Activated CD4-positive, alpha-beta memory T cell treated with anti-CD3 and anti-CD28 coated beads for 36 hours (primary cell): ENCODE measurements at regions not wholly inside any gene's neighbourhood (a gene's known extent, or its start where the extent isn't known, plus 50 kb on each side); places are given as distances from the start of the nearest gene placed in this dataset.
"Not testable (repeated sequence)": the region's sequence is repeated elsewhere in the genome, so short reads cannot be mapped to it uniquely, and the experiment has no call there.

Source experiments
- CTCF ChIA-PET: fragments of 350-600 bp; sonication (Branson Sonifier 250); formaldehyde crosslinking; loops from one replicate; lab custom pipeline; 2021; ENCODE audit warnings: antibody characterized with exemption, inconsistent platforms; lab: Charles Lee
- POLR2A ChIA-PET: fragments of 350-600 bp; sonication (Branson Sonifier 250); formaldehyde crosslinking; loops from one replicate; lab custom pipeline; 2021; ENCODE audit warnings: antibody characterized with exemption; lab: Charles Lee
- DNase-seq: peaks from one replicate; pipeline ENCODE4 v3.0.0-alpha.2; 2020
- H3K27ac Mint-ChIP-seq: one replicate; pipeline ENCODE4 v1.8.0; 2021; ENCODE audit warnings: mixed read lengths
- H3K27me3 Mint-ChIP-seq: one replicate; pipeline ENCODE4 v1.8.0; 2021; ENCODE audit warnings: mixed read lengths
- H3K36me3 Mint-ChIP-seq: one replicate; pipeline ENCODE4 v1.8.0; 2021; ENCODE audit warnings: mixed read lengths
- H3K4me1 Mint-ChIP-seq: one replicate; pipeline ENCODE4 v1.8.0; 2021; ENCODE audit warnings: low read depth, mixed read lengths
- H3K4me3 Mint-ChIP-seq: one replicate; pipeline ENCODE4 v1.8.0; 2021; ENCODE audit warnings: mild to moderate bottlenecking, mixed read lengths
- H3K9me3 Mint-ChIP-seq: one replicate; pipeline ENCODE4 v1.8.0; 2021; ENCODE audit warnings: mixed read lengths
- intact Hi-C: fragments of 100-400 bp; cut with micrococcal nuclease; formaldehyde crosslinking; loops from one replicate; pipeline ENCODE4 v1.15.1; 2023

DNA sequence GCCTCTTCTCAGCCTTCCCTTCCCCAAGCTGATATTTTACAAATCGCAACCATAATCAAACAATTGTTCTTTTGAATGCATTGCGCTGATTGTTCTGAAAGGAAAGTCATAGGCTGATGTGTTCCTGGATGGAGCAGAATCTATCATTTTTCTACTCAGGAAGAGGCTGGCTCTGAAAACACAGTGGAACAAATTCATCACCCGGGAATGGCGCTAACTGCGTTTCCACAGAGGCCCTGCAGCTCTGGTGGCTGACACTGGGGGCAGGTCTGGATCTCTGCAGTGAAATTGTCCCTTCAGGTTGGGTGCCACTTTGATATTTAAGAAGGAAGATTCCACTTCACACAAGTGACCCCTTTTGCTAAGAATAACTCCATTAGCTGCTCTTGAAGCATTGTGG is 1060.8 kb downstream of the UQCRFS1 start:
- no peaks in the 10 kb centered on the region for H3K36me3 Mint-ChIP-seq
- intact Hi-C loops = no loop called here
- H3K4me1 Mint-ChIP-seq = no peaks in the 10 kb centered on the region
- DNase-seq = no peak
- no peak overlapping the region for H3K27ac Mint-ChIP-seq
- H3K9me3 Mint-ChIP-seq = peaks cover 8% of the 10 kb centered on the region
- CTCF ChIA-PET = no interaction called here
- POLR2A ChIA-PET = no interaction called here
- no peaks in the 10 kb centered on the region for H3K27me3 Mint-ChIP-seq
- no peak overlapping the region for H3K4me3 Mint-ChIP-seq

DNA sequence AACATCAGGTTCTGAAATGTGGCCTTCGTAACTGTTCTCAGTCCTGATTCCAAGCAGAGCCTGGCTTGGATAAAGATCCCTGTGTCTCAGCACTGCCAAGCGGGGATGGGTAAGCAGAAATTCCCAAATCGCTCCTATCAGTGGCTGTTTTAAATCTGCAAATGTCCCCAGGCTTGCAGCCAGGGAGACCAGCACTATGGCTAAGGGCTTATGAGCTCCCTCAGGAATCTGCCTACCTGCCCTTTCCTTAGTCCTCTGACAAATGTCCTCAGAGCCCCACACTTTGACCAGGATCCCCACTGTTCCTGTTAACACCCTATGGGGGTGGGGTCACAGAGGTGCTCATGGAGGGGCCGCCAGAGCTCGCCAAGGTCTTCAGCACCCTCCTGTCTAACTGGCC is 1062.8 kb downstream of the UQCRFS1 start:
- Mint-ChIP-seq H3K9me3 (peaks cover 2% of the 10 kb centered on the region), H3K36me3 (no peaks in the 10 kb centered on the region), H3K4me1 (no peaks in the 10 kb centered on the region), H3K4me3 (no peak overlapping the region), H3K27ac (no peak overlapping the region), H3K27me3 (no peaks in the 10 kb centered on the region)
- ChIA-PET POLR2A (no interaction called here), CTCF (no interaction called here)
- no peak for DNase-seq
- intact Hi-C loops = no loop called here

DNA sequence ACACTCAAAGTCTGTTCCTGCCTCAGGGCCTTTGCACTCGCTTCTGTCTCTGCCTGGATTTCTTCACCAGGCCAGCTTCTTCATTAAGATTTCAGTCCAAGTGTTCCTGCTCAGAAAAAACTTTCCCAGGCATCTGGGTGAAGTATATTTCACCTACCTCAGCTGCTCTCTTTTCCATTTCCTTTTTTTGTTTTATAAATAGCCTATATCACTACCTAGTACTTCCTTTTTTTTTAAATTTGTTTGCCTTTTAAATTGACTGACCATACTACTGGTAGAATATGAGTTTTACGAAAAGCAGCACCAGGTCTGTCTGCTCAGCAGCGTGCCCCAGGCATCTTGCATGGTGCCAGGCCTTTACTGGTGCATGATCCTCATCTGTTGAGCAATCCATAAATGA is 1064.4 kb downstream of the UQCRFS1 start:
- peaks cover 2% of the 10 kb centered on the region for H3K9me3 Mint-ChIP-seq
- intact Hi-C loops = no loop called here
- H3K36me3 Mint-ChIP-seq = no peaks in the 10 kb centered on the region
- CTCF ChIA-PET = no interaction called here
- no peak overlapping the region for H3K4me3 Mint-ChIP-seq
- no peaks in the 10 kb centered on the region for H3K4me1 Mint-ChIP-seq
- POLR2A ChIA-PET = no interaction called here
- no peaks in the 10 kb centered on the region for H3K27me3 Mint-ChIP-seq
- H3K27ac Mint-ChIP-seq = no peak overlapping the region
- no peak for DNase-seq

DNA sequence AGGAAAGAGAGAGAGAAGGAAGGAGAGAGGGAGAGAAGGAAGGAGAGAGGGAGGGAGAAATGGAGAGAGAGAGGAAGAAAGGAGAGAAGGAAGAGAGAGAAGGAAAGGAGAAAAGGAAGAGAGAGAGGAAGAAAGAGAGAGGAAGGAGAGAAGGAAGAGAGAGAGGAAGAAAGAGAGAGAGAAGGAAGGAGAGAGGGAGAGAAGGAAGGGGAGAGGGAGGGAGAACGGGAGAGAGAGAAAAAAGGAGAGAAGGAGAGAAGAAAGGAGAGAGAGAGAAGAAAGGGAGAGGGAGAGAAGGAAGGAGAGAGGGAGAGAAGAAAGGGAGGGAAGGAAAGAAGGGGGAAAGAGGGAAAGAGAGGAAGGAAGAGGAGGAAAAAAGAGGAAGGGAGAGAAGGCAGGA is 1070.7 kb downstream of the UQCRFS1 start:
- H3K27me3 Mint-ChIP-seq = no peaks in the 10 kb centered on the region
- H3K9me3 Mint-ChIP-seq = peaks cover 21% of the 10 kb centered on the region
- no peak for DNase-seq
- H3K27ac Mint-ChIP-seq = no peak overlapping the region
- no peaks in the 10 kb centered on the region for H3K4me1 Mint-ChIP-seq
- H3K4me3 Mint-ChIP-seq = no peak overlapping the region
- ChIA-PET POLR2A (no interaction called here), CTCF (no interaction called here)
- intact Hi-C loops = no loop called here
- no peaks in the 10 kb centered on the region for H3K36me3 Mint-ChIP-seq

DNA sequence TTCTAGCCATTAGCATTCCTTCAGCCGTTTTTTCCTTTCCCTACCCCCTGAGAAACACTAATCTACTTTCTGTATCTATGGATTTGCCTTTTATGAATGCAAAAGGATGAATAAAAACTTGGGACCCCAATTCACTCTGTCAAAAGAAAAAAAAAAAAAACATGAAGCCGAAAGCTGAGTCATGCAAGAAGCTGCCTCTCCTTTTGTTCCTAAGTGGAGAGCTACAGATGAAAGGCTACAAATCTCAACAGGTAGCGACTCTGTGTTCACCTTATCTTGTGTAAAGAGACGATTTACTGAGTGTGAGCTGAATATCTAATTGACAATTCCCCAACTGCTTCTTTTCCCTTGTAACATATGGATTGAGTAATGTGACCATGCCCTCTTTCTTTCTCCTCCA is 1072.8 kb downstream of the UQCRFS1 start:
- Mint-ChIP-seq H3K9me3 (peaks cover 27% of the 10 kb centered on the region), H3K4me3 (no peak overlapping the region), H3K27ac (no peak overlapping the region), H3K27me3 (no peaks in the 10 kb centered on the region), H3K4me1 (no peaks in the 10 kb centered on the region), H3K36me3 (no peaks in the 10 kb centered on the region)
- intact Hi-C loops = no loop called here
- ChIA-PET CTCF (no interaction called here), POLR2A (no interaction called here)
- no peak for DNase-seq

DNA sequence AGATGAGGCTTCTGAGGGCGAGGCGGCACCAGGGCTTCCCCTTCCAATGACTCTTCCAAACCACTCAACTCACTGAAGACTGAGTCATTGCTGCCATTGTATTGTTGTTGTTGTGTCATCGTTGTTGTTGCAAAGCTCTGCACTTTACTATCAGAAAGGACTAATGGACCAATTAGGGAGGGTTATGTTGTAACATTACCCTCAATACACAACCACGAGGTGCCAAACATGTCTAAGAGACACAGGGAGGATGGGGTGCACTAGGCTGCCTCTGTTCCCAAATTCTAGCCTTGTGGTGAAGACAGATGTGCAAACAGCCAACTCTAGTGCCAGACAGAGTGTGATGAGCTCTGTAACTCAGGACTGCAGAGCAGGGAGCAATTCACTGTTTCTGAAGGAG is 1075.2 kb downstream of the UQCRFS1 start:
- intact Hi-C loops = no loop called here
- H3K9me3 Mint-ChIP-seq = peaks cover 36% of the 10 kb centered on the region
- POLR2A ChIA-PET = no interaction called here
- H3K36me3 Mint-ChIP-seq = no peaks in the 10 kb centered on the region
- no peak for DNase-seq
- H3K4me3 Mint-ChIP-seq = no peak overlapping the region
- H3K27ac Mint-ChIP-seq = no peak overlapping the region
- H3K4me1 Mint-ChIP-seq = no peaks in the 10 kb centered on the region
- H3K27me3 Mint-ChIP-seq = no peaks in the 10 kb centered on the region
- CTCF ChIA-PET = no interaction called here

DNA sequence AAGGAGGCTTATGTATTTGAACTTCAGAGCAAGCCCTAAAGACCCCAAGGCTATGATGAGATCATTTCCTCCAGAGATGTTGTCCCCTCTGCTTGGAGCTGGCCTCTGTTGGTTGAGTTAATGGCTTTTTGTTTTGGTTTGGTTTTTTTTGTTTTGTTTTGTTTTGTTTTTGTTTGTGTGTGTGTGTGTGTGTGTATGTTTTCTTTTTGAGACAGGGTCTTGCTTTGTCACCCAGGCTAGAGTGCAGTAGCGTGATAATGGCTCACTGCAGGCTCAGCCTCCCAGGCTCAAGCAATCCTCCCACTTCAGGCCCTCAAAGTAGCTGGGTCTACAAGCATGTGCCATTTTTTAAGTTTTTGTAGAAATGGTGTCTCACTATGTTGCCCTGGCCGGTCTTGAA is 1076.2 kb downstream of the UQCRFS1 start:
- H3K36me3 Mint-ChIP-seq = no peaks in the 10 kb centered on the region
- H3K9me3 Mint-ChIP-seq = peaks cover 35% of the 10 kb centered on the region
- no peak overlapping the region for H3K4me3 Mint-ChIP-seq
- H3K27me3 Mint-ChIP-seq = no peaks in the 10 kb centered on the region
- no peaks in the 10 kb centered on the region for H3K4me1 Mint-ChIP-seq
- DNase-seq = no peak
- ChIA-PET POLR2A (no interaction called here), CTCF (no interaction called here)
- intact Hi-C loops = no loop called here
- H3K27ac Mint-ChIP-seq = no peak overlapping the region

DNA sequence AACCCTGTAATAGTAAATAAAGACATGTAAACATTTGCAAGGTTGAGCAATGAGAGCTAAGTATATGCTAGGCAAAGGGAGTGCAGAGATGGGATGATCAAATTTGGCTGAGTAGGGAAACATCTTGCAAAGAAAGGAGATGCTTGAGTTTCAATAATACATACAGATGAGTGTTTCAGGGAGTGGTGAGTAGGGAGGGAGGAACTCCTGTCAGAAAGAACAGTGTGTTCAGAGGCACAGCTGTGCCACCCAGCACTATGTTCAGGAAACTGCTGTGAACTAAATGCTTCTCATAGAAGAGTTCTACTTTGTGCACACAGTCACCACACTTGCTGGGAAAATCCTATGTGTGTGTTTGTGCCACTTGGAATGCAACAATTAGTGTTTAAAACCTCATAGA is 1077.1 kb downstream of the UQCRFS1 start:
- Mint-ChIP-seq H3K9me3 (peaks cover 30% of the 10 kb centered on the region), H3K4me1 (no peaks in the 10 kb centered on the region), H3K36me3 (no peaks in the 10 kb centered on the region), H3K27ac (no peak overlapping the region), H3K4me3 (no peak overlapping the region), H3K27me3 (no peaks in the 10 kb centered on the region)
- CTCF ChIA-PET = no interaction called here
- intact Hi-C loops = no loop called here
- no peak for DNase-seq
- POLR2A ChIA-PET = no interaction called here

DNA sequence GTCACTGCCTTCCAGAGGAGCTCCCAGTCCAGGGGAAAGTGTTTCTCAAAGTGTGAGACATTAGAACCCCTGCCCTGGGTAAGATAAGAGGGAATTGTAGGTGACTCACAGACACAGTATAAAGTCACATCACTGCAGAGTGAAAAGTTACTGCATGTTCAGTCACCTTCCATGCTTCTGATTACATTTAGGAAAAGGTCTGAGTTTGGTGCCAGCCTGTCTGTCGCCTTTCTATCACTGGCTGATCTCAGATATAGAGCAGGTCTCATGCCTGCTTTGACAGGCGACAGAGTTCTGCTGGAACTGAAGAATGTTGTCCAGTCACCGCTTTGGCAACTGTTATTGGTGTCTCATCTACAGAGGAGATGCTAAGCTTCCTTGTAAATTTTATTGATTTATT is 1078.6 kb downstream of the UQCRFS1 start:
- H3K4me3 Mint-ChIP-seq = no peak overlapping the region
- no peak overlapping the region for H3K27ac Mint-ChIP-seq
- POLR2A ChIA-PET = no interaction called here
- no peaks in the 10 kb centered on the region for H3K4me1 Mint-ChIP-seq
- peaks cover 22% of the 10 kb centered on the region for H3K9me3 Mint-ChIP-seq
- no peaks in the 10 kb centered on the region for H3K36me3 Mint-ChIP-seq
- DNase-seq = no peak
- H3K27me3 Mint-ChIP-seq = no peaks in the 10 kb centered on the region
- intact Hi-C loops = no loop called here
- CTCF ChIA-PET = no interaction called here

DNA sequence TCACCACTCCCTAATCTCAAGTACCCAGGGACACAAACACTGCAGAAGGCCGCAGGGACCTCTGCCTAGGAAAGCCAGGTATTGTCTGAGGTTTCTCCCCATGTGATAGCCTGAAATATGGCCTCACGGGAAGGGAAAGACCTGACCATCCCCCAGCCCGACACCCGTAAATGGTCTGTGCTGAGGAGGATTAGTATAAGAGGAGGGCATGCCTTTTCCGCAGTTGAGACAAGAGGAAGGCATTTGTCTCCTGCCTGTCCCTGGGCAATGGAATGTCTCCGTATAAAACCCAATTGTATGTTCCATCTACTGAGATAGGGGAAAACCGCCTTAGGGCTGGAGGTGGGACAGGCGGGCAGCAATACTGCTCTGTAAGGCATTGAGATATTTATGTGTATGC is 1082.1 kb downstream of the UQCRFS1 start:
- peaks cover 15% of the 10 kb centered on the region for H3K9me3 Mint-ChIP-seq
- POLR2A ChIA-PET, H3K36me3 Mint-ChIP-seq, H3K4me3 Mint-ChIP-seq, CTCF ChIA-PET, H3K4me1 Mint-ChIP-seq, H3K27me3 Mint-ChIP-seq, intact Hi-C loops, DNase-seq, H3K27ac Mint-ChIP-seq: not testable (repeated sequence)

DNA sequence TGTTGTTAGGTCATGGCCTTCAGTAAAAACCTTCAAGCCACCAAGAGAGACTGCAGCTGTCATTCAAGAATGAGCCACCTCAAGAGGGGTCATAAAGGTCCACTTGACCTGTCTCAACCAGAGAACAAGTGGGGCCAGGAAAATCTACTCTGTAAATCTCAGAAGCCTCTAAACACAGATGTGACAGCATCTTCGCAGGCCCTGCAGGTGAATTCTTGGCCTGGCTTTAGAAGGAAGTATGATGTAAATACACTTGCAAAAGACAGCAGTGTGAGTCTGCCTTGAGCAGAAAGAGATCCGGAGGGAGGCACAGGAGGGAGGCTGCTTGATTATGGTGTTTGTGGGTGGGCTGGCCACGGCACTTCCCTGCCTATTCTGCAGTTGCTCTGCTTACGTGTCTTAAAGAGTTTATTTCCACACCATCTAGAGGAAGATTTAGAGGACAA is 1082.9 kb downstream of the UQCRFS1 start:
- intact Hi-C loops = no loop called here
- Mint-ChIP-seq H3K27me3 (no peaks in the 10 kb centered on the region), H3K36me3 (no peaks in the 10 kb centered on the region), H3K4me3 (no peak overlapping the region), H3K4me1 (no peaks in the 10 kb centered on the region), H3K27ac (no peak overlapping the region), H3K9me3 (peaks cover 7% of the 10 kb centered on the region)
- ChIA-PET CTCF (no interaction called here), POLR2A (no interaction called here)
- no peak for DNase-seq

DNA sequence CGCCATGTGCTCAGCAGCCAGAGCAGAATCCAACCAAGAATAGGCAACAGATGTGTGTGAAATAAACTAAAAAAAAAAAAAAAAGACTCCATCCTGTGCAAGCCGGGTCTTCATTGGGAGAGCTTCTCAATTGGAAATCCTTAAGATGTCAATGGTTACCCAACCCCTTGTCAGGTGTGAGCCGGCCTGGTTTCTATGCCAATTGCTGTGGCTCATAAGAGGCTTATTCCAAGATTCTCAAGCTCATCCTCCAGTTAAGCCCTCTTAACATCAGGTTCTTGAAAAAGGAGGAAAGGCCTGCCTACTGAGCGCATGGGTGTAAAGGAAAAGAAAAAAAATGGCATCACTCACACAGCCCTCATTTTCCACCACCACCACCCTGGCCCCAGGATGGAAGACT is 1084.6 kb downstream of the UQCRFS1 start:
- CTCF ChIA-PET = no interaction called here
- no peaks in the 10 kb centered on the region for H3K27me3 Mint-ChIP-seq
- DNase-seq = no peak

DNA sequence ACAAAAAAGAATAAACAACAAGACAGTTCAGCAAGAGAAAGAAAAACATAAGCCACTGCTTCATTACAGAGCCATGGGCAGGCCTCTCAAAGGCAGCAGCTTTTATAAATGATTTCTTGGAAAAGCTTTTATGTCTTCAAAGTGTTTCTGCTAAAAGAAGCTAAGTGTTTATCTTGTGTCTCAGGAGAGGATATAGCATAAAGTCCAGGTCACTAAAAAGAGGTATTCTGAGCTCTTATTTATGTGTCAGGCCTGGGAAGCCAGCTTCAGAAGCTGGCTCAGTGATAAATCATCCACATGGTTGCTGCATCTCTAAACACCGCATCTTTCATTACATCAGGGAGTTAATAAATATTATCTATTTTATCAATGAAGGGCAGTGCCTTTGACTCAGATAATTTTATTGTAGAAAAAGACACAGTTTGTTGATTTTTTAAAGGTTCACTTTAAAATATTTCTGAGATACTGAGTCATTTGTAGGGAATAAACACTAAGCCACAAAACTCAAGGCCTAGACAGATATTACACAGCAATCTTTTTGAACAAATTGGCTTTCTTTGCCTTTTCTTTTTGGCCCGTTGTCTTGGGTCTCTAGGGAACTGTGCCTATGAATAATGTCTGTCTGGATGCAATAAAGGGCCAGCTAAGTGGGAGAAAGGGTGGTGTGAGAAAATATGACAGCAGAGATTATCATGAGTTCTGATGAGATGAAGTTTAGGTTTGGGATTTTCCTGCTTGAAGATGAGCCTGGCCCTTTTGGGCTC is 1086.6 kb downstream of the UQCRFS1 start:
- ChIA-PET CTCF (no interaction called here), POLR2A (no interaction called here)
- H3K9me3 Mint-ChIP-seq = peaks cover 3% of the 10 kb centered on the region
- H3K4me1 Mint-ChIP-seq = no peaks in the 10 kb centered on the region
- H3K27me3 Mint-ChIP-seq = no peaks in the 10 kb centered on the region
- intact Hi-C loops = no loop called here
- no peak overlapping the region for H3K4me3 Mint-ChIP-seq
- no peak for DNase-seq
- no peak overlapping the region for H3K27ac Mint-ChIP-seq
- no peaks in the 10 kb centered on the region for H3K36me3 Mint-ChIP-seq

More for the DNA sequence above, 1084.6 kb downstream of the UQCRFS1 start:
- H3K9me3 Mint-ChIP-seq = peaks cover 5% of the 10 kb centered on the region
- H3K27ac Mint-ChIP-seq = no peak overlapping the region
- H3K36me3 Mint-ChIP-seq = no peaks in the 10 kb centered on the region
- H3K4me1 Mint-ChIP-seq = no peaks in the 10 kb centered on the region
- no peak overlapping the region for H3K4me3 Mint-ChIP-seq
- intact Hi-C loops = no loop called here
- POLR2A ChIA-PET = no interaction called here
